ENCODE measurements at regions not wholly inside any gene's neighbourhood (a gene's known extent, or its start where the extent isn't known, plus 50 kb on each side); places are given as distances from the start of the nearest gene placed in this dataset.

DNA sequence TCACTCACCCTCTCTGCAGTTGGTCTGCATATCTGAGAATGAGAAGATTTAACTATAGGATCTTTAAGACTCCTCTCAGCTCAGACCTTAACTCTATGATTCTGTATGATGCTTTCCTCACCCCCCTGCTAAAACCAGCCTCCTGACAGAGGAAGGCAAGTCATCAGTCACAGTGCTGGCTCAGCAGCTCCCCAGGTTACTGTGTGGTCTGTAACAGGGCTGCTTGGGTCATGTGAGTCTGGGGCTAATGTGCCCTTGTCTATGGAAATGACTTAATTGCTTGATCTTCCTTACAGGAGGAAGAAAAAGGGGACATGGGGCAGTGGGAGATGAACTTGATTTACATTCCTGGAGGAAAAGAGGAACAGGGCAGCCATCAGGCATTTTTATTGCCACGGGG is 625.6 kb downstream of the PTPRU start:
- Mint-ChIP-seq H3K27ac (no peak overlapping the region), H3K36me3 (ENCODE audit: low read depth) (no peaks in the 10 kb centered on the region), H3K27me3 (ENCODE audit: insufficient read depth) (peaks cover 4% of the 10 kb centered on the region), H3K9me3 (peaks cover 15% of the 10 kb centered on the region), H3K4me1 (peaks cover 9% of the 10 kb centered on the region), H3K4me3 (no peak overlapping the region)
- Histone ChIP-seq H3K4me3 (ENCODE audit: low read length) (no peak overlapping the region), H3K27me3 (ENCODE audit: control insufficient read depth, insufficient read depth, low read length, poor library complexity, severe bottlenecking) (no peaks in the 10 kb centered on the region), H3K27ac (ENCODE audit: low read depth, low read length) (no peak overlapping the region), H3K4me1 (ENCODE audit: control insufficient read depth, insufficient read depth, low read length) (peaks cover 3% of the 10 kb centered on the region), H3K9ac (ENCODE audit: extremely low read depth, low read length, poor library complexity, severe bottlenecking) (no peak overlapping the region), H3K9me3 (ENCODE audit: control insufficient read depth, low read length) (peaks cover 20% of the 10 kb centered on the region), H3K36me3 (ENCODE audit: control insufficient read depth, insufficient read depth, low read length) (no peaks in the 10 kb centered on the region)
- no peak for TF ChIP-seq CTCF (conservative IDR thresholded peaks at IDR 0.05)
- DNase-seq = no peak
- 67 to 76% methylated on average over 1 of the region's 1 CpG for WGBS, 2 experiments (ENCODE audit: insufficient coverage in 1 of 2, insufficient read length in 1 of 2)

GRCh38 chr1:29861446-29861845 is 625.1 kb downstream of the PTPRU start:
- Mint-ChIP-seq H3K4me1 (peaks cover 11% of the 10 kb centered on the region), H3K27ac (no peak overlapping the region), H3K4me3 (no peak overlapping the region), H3K36me3 (ENCODE audit: low read depth) (no peaks in the 10 kb centered on the region), H3K9me3 (peaks cover 15% of the 10 kb centered on the region), H3K27me3 (ENCODE audit: insufficient read depth) (peaks cover 2% of the 10 kb centered on the region)
- Histone ChIP-seq H3K27me3 (ENCODE audit: control insufficient read depth, insufficient read depth, low read length, poor library complexity, severe bottlenecking) (no peaks in the 10 kb centered on the region), H3K9ac (ENCODE audit: extremely low read depth, low read length, poor library complexity, severe bottlenecking) (no peak overlapping the region), H3K36me3 (ENCODE audit: control insufficient read depth, insufficient read depth, low read length) (no peaks in the 10 kb centered on the region), H3K4me3 (ENCODE audit: low read length) (no peak overlapping the region), H3K9me3 (ENCODE audit: control insufficient read depth, low read length) (peaks cover 20% of the 10 kb centered on the region), H3K27ac (ENCODE audit: low read depth, low read length) (no peak overlapping the region), H3K4me1 (ENCODE audit: control insufficient read depth, insufficient read depth, low read length) (peaks cover 3% of the 10 kb centered on the region)
- WGBS, 2 experiments (ENCODE audit: insufficient coverage in 1 of 2, insufficient read length in 1 of 2) = 98 to 100% methylated on average over 1 of the region's 1 CpG
- no peak for DNase-seq
- no peak for TF ChIP-seq CTCF (conservative IDR thresholded peaks at IDR 0.05)

GRCh38 chr1:29860681-29861080 is 624.4 kb downstream of the PTPRU start:
- WGBS, 2 experiments (ENCODE audit: insufficient coverage in 1 of 2, insufficient read length in 1 of 2) = 87 to 100% methylated on average over 2 of the region's 2 CpGs
- no peaks in the 10 kb centered on the region for H3K27me3 ChIP-seq (ENCODE audit: control insufficient read depth, insufficient read depth, low read length, poor library complexity, severe bottlenecking)
- no peak for DNase-seq
- Mint-ChIP-seq H3K27me3 (ENCODE audit: insufficient read depth) (peaks cover 2% of the 10 kb centered on the region), H3K27ac (no peak overlapping the region), H3K36me3 (ENCODE audit: low read depth) (no peaks in the 10 kb centered on the region), H3K9me3 (peaks cover 15% of the 10 kb centered on the region), H3K4me3 (no peak overlapping the region), H3K4me1 (peaks cover 14% of the 10 kb centered on the region)
- H3K9me3 ChIP-seq (ENCODE audit: control insufficient read depth, low read length) = peaks cover 20% of the 10 kb centered on the region
- H3K4me3 ChIP-seq (ENCODE audit: low read length) = no peak overlapping the region
- H3K36me3 ChIP-seq (ENCODE audit: control insufficient read depth, insufficient read depth, low read length) = no peaks in the 10 kb centered on the region
- H3K9ac ChIP-seq (ENCODE audit: extremely low read depth, low read length, poor library complexity, severe bottlenecking) = no peak overlapping the region
- H3K4me1 ChIP-seq (ENCODE audit: control insufficient read depth, insufficient read depth, low read length) = peaks cover 3% of the 10 kb centered on the region
- H3K27ac ChIP-seq (ENCODE audit: low read depth, low read length) = no peak overlapping the region
- no peak for TF ChIP-seq CTCF (conservative IDR thresholded peaks at IDR 0.05)

Measured in endodermal cell (in vitro differentiated cells).